ENCODE measurements at regions not wholly inside any gene's neighbourhood (a gene's known extent, or its start where the extent isn't known, plus 50 kb on each side); places are given as distances from the start of the nearest gene placed in this dataset.
"Not testable (repeated sequence)": the region's sequence is repeated elsewhere in the genome, so short reads cannot be mapped to it uniquely, and the experiment has no call there.

DNA sequence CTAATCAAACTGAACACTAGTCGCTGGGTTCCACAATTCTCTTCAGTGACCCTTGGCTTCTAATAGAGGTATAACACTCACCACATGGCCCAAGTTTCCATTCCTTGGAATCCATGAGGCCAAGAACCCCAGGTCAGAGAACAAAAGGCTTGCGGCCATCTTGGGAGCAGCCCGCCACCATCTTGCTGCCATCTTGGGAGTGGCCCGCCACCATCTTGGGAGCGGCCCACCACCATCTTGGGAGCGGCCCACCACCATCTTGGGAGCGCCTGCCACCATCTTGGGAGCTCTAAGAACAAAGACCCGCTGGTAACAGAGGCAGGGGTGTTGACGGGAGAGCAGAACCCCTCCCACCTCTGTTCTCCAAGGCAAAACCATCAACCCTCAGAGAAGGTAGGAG, 493.4 kb downstream of the MATN1 start:
- DNase-seq (ENCODE audit: low read depth in 2 of 3, low spot score in 1 of 3) = no peak

GRCh38 chr1:30229557-30229956, 493.8 kb downstream of the MATN1 start:
- no peak for DNase-seq (ENCODE audit: low read depth in 2 of 3, low spot score in 1 of 3)

- no peak for DNase-seq (ENCODE audit: low read depth in 2 of 3, low spot score in 1 of 3)
Measured at GRCh38 chr1:30226648-30227047, 496.7 kb downstream of the MATN1 start.

DNA sequence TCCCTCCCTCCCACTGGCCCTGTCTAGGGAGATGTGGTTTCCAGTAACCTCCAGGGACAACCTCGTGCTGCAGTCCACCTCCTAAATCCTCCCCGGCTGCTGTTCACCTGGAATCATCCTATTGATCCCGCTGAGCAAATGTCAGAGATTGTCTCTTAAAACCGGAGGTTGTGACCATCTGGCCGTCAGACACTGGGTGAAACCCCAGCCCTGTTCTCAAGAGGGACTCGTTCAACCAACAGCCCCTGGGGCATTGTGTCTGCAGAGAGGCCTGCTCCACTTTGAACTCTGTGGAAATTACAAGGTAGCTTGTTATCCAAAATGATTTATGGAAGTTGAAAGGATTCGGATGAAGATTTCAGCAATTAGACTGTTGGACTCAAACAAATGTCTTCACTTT, 498.0 kb downstream of the MATN1 start:
- DNase-seq (ENCODE audit: low read depth in 2 of 3, low spot score in 1 of 3) = no peak

- no peak for DNase-seq (ENCODE audit: low read depth in 2 of 3, low spot score in 1 of 3)
Measured at GRCh38 chr1:30219675-30220074, 503.7 kb downstream of the MATN1 start.

- DNase-seq (ENCODE audit: low read depth in 2 of 3, low spot score in 1 of 3) = no peak
Measured at GRCh38 chr1:30218438-30218837, 504.9 kb downstream of the MATN1 start.

DNA sequence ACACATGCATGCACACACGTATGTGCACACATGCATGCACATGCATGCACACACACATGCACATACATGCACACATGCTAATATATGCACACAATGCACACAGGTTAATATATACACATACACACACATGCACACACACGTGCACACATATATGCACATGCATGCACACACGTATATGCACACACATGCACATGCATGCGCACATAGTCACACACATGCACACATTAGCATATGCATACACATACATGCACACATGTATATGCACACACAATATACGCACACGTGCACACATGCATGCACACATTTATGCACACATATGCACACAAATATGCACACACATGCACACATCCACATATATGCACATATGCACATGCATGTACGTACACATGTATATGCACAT, 506.8 kb downstream of the MATN1 start:
- no peak for DNase-seq (ENCODE audit: low read depth in 2 of 3, low spot score in 1 of 3)

DNA sequence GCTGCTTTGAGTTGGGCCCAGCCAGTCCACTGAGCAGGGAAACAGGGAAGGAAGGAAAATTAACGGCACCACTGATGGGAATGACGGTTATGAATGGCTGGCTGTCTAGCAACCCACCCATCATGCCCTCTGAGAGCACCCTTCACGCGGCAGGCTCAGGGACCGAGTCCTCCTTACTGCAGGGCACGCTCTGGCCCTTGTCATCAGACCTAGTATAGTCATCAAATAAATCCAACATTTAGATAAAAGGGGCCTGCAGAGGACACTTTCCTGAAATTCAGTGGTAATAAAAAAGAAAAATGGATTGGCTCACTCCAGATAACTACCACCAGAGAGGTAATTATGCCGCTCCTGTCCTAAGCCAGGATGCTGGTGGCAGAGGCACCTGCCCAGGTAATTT, 509.4 kb downstream of the MATN1 start:
- DNase-seq (ENCODE audit: low read depth in 2 of 3, low spot score in 1 of 3) = no peak

DNA sequence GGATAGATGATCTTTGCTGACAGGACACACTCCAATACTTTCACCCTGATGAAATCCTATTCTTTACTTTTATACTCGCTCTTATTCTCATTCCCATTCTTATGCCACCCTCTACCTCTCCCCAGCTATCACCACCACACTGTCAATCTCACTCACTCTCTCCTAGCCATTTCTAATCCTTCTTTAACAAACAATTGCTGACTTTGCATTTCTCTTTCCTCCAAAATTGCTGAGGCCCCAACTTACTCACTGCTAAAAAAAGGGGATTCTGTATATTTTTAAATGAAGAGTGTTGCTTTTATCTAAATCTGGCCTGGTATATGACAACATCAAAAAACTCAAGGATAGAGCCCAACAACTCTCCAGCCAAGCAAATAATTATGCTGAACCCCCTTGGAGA, 515.4 kb downstream of the MATN1 start:
- DNase-seq (ENCODE audit: low read depth in 2 of 3, low spot score in 1 of 3) = not testable (repeated sequence)

DNA sequence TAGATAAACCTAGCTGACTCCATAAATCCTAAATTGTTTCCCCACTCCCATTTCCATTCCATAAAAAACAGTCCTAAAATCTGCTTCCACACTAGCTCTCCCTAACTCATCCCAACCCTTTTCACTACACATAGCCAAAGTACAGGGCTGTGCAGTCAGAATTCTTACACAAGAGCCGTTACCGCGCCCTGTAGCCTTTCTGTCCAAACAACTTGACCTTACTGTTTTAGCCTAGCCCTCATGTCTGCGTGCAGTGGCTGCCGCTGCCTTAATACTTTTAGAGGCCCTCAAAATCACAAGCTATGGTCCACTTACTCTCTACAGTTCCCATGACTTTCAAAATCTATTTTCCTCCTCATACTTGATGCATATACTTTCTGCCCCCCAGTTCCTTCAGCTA, 516.8 kb downstream of the MATN1 start:
- not testable (repeated sequence) for DNase-seq (ENCODE audit: low read depth in 2 of 3, low spot score in 1 of 3)

- DNase-seq (ENCODE audit: low read depth in 2 of 3, low spot score in 1 of 3) = not testable (repeated sequence)
Measured at GRCh38 chr1:30204916-30205315, 518.5 kb downstream of the MATN1 start.

- no peak for DNase-seq (ENCODE audit: low read depth in 2 of 3, low spot score in 1 of 3)
Measured at GRCh38 chr1:30201015-30201414, 522.4 kb downstream of the MATN1 start.

GRCh38 chr1:30200161-30200560, 523.2 kb downstream of the MATN1 start:
- no peak for DNase-seq (ENCODE audit: low read depth in 2 of 3, low spot score in 1 of 3)

DNA sequence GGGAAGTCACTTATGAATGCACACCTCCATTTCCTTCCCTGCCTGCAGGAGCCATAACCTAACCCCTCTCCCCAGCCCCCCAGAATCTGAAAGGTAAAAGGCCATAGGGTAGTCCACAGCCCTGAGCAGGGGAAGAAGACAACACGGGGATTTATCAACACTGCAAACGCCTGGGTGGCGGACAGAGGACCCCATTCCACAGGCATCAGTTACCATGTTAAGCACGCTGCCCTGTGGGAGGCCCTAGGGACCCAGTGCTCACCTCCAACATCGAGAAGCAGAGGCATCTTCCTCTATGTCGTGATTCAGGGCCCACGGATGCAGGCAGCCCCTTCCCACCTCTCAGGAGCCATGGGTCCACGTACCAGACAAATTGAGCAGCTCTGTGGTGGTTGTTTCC, 523.8 kb downstream of the MATN1 start:
- no peak for DNase-seq (ENCODE audit: low read depth in 2 of 3, low spot score in 1 of 3)

DNA sequence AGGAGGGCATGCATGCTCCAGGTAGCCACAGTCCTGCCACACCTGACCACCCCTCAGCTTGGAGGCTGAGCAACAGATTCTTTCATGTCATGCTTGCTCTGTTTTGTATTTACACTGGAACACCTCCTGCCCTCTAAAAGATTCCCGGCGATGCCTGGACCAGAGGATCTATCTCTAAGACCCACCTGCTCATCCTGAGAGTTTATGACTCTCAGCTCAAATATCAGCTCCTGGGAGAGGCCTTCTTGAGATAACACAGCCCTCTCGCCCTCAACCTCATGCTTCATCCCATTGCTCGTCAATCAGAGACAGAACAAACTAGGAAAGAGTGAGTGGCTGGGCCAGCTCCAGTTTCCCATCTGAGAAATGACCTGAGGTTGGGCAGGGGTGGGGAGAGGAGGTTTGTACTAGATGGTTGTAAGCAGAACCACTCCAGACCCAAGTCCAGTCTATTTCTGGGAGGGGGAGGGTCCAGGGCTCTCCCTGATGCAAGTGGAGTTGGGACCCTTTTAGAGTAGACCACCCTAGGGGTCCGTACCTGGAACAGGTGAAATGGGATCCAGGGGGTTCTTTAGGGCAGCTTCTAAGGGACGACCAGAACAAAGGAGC, 524.5 kb downstream of the MATN1 start:
- no peak for DNase-seq (ENCODE audit: low read depth in 2 of 3, low spot score in 1 of 3)

DNA sequence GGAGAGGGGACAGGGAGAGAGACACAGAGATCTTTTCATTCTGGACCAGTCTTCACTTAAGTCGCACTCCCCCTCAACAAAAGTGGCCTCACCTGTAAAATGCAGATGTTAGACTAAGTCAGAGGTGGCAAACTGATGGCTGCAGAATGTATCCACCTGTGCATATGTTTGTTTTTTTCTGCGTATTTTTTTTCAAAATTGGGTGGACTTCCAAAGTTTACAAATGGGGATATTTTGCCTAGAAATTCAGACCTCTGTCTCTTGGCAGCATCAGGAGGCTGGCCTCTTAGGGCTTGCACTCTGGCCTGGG, 525.0 kb downstream of the MATN1 start:
- DNase-seq (ENCODE audit: low read depth in 2 of 3, low spot score in 1 of 3) = no peak

GRCh38 chr1:30197639-30198450, 525.5 kb downstream of the MATN1 start:
- DNase-seq (ENCODE audit: low read depth in 2 of 3, low spot score in 1 of 3) = no peak

- no peak for DNase-seq (ENCODE audit: low read depth in 2 of 3, low spot score in 1 of 3)
Measured at GRCh38 chr1:30196872-30197638, 526.3 kb downstream of the MATN1 start.

- no peak for DNase-seq (ENCODE audit: low read depth in 2 of 3, low spot score in 1 of 3)
Measured at GRCh38 chr1:30196457-30196856, 526.9 kb downstream of the MATN1 start.

- DNase-seq (ENCODE audit: low read depth in 2 of 3, low spot score in 1 of 3) = no peak
Measured at GRCh38 chr1:30195424-30196134, 527.8 kb downstream of the MATN1 start.

- no peak for DNase-seq (ENCODE audit: low read depth in 2 of 3, low spot score in 1 of 3)
Measured at GRCh38 chr1:30194741-30195423, 528.5 kb downstream of the MATN1 start.

Measured in stimulated activated CD4-positive, alpha-beta T cell treated with anti-CD3 and anti-CD28 coated beads, Interleukin-12 subunit alpha, Interleukin-12 subunit beta, amount 100 ng/mL, for 48 hours (primary cell).